NCI-H2227 treated with DMSO at 0.1 percent for 48 hours (cell line): ENCODE measurements at regions not wholly inside any gene's neighbourhood (a gene's known extent, or its start where the extent isn't known, plus 50 kb on each side); places are given as distances from the start of the nearest gene placed in this dataset.

Experiments
- DNase-seq: peaks from one replicate; lab custom pipeline; 2025; lab: John Stamatoyannopoulos, UW

DNA sequence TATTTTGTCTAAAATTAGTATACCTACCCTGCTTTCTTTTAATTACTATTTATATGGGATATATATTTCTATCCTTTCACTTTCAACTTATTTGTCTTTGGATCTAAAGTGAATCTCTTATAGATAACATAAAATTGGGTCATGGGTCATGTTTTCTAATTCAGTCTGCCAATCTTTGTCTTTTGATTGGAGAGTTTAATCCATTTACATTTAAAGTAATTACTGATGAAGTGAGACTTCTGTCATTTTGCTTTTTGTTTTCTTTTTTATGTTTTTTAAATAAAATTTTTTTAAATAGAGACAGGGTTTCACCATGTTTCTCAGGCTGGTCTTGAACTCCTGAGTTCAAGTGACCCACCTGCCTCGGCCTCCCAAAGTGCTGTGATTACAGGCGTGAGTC is 50.5 kb upstream of the PRDM1 start:
- DNase-seq: no peak

DNA sequence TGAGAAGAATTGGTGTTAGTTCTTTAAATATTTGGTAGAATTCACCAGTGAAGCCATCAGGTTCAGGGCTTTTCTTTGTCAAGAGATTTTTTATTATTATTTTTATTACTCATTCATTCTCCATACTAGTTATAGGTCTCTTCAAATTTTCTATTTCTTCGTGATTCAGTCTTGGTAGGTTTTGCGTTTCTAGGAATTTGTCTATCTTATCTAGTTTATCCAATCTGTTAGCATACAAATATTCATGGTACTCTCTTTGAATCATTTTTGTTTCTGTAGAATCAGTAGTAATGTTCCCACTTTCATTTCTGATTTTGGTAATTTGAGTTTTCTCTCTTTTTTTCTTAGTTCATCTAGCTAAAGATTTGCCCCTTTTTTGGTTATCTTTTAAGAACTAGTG is 52.3 kb upstream of the PRDM1 start:
- no peak for DNase-seq

DNA sequence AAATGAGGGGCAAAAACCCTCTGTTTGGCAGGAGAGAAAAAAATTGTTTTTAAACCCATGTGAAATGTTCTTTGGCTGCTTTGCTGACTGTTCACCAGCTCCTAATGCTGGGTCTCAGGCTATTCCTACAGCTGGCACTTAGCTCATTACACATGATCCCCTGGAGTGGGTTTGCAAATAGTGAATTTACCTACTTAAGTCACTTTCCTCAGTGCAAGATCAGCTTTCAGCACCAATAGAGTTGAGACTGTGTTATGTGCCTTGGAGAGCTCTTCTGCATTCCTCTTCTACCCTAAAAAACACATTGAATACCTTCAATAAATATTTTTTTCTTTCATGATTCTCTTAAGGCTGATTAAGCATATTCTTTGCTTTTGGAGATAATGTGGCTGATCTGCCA is 58.4 kb upstream of the PRDM1 start:
- DNase-seq: no peak

DNA sequence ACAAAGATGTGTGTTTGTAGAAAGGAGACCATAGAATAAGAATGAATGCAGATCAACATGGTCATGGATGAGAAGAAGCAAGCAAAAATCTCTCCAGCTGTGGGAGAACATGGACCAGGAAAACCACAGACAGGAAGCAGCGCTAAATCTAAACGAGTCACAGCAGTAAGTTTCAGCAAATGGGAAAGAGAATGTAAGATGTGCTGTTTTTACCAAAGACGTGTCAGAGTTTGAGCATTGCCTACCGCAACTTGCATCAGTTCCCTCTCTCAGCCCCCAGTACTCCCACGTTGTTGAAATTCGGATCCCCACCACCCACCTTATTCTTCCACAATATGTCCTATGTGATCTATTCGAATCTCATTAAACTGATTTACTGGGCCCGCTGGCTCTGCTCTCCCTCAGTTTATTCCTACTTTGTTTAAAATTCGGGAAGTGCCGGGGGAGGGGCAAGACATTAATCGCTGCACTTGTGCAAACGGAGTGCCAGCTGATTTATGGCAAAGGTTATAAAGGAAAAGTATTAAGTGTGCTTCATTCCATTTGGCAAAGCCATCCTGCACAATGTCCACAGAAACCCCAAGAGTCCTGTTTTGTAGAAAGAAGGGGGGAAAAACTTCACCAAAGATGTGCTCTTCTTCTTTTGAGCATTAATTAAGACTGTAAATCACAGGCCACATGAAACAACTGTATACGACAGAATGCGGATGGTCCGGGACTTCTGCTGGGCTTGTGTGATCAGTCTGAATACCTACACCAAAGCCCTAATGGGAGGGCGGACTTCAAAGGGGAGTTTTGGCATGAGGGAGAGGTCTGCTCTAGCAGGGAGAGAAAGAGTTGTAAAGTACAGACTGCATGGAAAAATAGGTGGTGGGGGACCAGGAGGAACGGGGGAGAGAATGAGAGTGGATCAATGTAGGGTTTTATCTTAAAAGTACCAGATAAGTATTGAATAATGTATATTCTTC is 59.1 kb upstream of the PRDM1 start:
- no peak for DNase-seq

DNA sequence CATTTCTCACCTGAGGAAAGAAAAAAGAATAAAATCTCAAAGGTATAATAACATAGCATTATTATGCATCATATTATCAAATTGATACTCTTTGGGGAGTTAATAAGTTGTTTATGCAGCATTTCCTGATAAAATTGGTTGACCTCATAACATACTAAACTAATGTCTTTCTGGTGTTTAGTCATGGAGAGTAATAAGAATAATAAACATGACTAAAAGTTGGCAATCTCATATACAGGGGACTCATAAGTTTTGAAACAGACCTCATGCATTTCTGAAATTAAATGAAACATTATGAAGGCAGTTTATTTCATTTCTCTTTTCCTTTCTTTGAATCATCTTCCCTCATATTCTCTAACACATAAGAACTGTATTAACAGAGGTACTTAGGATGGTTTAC is 60.5 kb upstream of the PRDM1 start:
- DNase-seq: no peak

DNA sequence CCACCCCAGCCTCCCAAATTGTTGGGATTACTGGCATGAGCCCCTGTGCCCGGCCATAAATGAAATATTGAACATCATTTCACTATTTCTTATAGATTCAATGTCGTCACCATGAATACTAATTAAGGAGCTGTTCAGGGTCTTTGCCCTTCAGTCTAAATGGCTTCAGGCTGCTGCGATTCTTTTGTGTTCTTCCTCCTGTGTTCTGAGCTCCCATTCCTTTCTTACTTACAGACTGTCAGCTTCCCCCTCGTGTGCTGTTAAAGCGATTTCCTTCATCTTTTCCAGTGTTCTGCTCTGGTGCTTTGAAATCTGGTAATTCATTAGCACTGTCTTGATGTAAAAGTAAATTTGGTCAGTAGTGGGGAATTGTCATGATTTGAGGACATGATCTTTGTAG is 63.3 kb upstream of the PRDM1 start:
- DNase-seq: no peak

DNA sequence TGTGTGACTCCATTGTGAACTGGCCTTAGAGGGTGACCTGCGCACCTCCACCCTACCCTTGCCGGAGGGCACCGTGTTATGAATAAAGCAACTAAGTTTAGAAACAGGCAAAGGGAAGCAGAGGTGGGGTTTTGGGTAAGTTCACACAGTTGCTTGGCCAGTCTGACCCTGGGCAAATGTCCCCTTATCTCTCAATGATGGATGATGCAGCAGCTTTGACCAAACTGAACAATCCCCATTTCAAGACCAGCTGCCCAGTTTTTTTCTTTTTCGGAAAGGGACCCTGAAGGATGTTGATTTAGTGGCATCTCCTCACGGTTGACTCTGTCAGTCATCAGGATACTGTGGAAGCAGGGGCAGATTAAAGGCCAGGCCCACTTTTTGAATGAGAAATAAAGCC is 68.7 kb upstream of the PRDM1 start:
- DNase-seq: no peak

DNA sequence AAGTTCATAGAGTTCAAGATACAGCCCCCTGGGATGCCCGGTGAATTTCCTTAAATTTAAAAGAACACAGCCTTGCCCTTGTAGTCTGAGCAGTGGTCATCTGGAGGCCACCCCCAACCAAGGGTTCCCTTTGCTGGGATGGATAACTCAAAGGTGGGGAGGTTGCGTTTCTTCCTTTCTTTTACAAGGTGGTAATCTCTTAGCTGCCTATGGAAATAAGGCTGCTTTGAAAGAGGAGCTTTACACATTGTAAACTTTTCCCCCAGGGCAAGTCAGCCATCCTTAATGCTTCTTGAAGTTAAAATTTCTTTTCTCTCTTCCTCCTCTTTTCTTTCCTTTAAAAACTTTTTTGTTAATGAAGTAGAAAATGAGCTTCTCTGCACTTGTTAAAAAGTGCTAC is 71.2 kb upstream of the PRDM1 start:
- no peak for DNase-seq

DNA sequence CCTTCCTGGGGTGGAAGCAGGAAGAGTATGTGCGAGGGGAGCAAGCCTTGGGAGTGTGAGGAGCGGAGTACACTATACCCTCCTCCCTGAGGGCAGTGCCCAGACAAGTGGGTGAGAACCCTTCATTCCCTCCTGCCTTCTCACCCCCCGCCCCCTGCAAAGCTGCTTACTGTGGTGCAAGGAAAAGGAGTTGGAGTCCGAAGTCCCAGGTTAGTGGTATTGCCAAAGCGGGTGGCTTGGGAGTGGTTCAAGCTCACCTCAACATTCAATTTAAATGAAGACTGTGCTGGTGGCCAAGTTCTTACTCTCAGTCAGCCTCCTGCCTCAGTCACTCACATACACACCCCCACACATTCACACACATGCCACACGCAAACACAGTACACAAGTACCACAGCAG is 74.7 kb upstream of the PRDM1 start:
- no peak for DNase-seq

DNA sequence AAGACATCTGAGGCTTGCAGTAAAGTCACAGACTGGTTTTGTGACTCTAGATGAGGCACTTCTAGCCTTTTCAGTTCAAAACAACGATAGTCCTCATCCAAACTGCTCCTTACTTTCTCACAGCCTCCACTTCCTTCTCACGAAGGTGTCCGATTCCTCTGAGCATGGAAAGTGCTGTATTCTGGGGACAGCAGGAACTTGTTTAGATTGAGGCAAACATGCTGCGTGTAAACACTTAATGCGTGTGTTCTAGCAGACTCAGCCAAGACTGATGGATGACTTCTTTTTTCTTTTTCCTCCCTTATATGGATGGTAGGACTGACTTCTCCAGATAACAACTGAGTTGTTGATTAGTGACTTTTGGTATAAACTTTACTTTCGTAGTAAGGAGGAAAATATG is 80.2 kb upstream of the PRDM1 start:
- no peak for DNase-seq

DNA sequence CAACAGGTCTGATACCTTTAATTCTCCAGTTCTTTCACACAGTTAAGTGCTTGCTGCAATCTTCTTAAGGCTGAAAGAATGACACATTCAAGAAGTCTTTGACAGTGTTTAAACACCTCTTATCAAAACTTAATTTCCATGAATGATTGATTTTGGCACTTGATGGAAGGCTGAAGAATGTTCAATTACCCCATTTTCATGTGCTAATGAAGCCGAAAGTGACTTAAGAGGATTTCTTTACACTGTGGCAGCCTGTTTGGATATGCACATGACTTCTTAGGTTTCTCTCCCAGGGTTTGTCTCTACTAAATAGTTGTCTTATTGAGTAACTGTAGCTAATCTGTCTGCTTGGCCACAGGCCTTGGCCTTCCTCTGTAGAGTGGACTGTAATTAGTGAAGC is 81.1 kb upstream of the PRDM1 start:
- DNase-seq: no peak

DNA sequence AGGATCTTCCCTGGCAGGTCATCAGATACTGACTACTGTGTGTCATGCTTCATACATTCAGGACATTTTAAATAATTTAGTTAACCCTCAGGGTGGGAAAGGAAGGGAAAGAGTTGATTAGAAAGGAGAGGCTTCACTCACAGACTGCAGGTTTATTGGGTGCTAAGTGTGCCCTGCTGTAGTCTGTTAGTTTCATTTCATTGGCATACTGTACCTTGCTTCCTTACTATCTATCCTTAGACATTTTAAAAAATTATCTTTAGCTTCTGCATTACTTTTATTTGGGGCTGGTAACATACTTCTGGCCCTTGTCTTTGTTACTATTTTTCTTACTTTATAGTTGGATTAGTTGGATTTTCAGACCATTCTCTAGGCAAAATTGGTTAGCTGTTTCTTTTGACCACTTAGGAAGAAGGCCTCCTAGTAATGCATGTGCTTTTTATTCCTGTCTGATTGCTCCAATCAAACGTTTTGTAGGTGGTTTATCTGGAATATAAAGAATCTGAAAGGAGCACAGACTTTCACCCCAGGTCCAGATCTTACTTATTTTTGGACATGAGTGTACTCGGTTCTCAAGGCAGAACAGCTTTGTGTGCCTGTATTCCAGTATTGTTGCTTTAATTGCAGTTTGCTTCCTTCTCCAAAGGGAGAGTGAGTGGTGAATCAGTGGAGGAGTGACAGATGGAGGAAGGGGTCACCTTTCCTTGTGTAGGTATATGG is 82.7 kb upstream of the PRDM1 start:
- DNase-seq: no peak

DNA sequence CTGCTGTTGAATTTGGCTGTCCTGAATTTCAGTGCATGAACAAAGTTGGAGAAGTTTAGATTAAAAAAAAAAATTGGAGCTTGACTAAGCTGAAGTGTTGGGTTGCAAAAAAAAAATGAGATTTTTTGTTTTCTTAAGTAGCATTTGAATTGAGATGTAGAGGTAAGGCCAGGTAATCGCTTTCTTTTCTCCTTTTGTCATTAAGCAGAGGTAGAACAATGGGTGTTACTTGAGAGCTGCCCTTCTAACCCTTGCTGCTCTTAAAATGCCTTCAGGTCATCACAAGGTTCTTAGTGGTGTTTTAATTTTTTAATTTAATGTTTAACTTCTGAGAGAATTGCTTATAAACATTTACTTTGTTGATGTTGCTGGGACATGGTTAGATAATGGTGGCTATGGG is 84.1 kb upstream of the PRDM1 start:
- no peak for DNase-seq

DNA sequence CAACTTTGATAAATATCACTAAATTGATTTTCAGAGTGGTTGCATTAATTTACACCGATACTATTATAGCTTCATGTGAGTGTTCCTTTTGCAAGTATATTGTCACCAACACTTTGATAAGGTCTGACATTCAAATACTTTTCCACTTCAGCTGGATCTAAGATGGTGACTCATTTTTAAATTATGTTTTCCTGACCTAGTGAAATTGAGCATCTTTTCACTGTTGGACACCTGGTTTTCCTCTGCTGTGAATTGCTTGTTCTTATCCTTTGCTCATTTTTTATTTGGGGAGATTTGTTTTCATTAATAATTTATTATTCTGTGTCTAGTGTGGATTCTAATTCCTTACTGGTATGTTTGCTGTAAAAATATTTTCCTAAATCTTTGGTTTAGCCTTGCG is 85.2 kb upstream of the PRDM1 start:
- DNase-seq: no peak

DNA sequence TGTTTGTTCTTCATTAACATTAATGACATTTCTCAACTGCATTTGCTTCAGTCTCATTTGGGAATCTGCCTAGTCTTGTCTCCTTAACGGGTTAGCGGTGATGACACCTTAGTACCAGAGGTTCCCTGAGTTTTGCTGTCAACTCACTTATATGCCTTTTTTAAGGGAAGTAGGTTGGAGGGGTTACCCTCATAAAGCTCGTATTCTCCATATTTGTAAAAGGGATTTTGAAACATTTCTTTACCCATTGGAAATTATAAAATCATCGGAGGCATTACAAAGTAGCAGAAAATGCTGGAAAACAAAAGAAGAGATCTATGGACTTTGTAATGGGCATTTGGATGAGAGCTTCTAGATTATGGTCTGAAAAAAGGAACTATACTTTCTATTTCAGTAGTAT is 88.7 kb upstream of the PRDM1 start:
- no peak for DNase-seq

DNA sequence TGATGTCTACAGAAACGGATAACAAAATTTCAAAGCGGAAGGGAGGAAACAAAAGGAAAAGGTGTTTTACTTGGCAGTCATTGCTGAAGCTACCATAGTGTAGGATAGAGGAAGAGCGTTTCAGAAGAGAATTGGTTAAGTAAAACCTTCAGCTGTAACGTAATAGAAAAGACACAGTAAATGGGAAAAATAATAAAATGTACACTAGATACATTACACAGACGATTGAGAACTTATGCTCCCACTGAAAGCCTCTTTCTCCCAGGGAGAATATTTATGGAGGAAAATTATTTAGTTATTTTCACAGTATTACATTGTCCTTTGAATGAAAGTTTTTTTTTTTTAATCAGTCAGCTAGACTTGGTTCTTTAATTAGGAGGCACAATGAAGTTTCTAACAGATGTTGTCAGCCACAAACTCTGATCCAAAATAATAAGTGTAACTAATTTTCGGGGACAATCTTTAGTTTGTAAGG is 90.7 kb upstream of the PRDM1 start:
- no peak for DNase-seq

DNA sequence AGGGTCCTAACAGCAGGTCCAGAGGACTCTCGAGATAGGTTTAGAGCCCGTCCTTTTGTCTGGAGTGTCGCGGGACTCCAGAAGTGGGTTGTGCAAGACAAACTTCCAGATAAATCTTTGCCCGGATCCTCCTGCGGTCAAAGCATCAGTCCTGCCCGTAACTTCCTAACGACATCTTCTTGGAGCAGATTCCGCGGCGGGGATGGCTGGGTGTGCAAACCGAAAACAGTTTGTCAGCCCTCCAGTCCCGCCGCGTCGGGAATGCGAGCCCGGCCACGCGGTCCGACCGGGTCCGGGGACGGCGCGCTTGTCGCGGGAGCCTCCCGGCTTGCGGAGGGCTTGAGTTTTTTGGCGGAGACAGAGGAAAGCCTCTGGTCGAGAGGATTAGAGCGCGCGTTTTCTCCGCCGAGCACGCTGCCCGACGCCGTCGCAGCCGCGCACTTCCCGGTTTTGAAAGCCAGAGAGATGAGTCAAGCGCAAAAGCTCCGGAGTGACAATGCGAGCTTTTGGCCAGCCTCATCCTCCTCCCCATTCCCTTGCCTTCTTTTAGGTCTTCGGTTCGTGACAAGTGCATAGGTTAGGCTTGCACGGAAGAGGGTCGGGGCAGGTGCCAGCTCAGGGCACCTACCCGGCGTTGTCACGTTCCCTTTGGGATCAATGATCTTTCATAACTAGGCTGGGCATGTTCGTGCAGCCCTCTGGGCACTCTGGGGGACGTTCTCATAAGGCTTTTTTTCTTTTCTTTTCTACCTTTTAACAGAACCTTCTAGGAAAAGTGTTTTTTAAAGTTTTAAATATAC is 91.3 kb upstream of the PRDM1 start:
- DNase-seq: peak; percentile 12

DNA sequence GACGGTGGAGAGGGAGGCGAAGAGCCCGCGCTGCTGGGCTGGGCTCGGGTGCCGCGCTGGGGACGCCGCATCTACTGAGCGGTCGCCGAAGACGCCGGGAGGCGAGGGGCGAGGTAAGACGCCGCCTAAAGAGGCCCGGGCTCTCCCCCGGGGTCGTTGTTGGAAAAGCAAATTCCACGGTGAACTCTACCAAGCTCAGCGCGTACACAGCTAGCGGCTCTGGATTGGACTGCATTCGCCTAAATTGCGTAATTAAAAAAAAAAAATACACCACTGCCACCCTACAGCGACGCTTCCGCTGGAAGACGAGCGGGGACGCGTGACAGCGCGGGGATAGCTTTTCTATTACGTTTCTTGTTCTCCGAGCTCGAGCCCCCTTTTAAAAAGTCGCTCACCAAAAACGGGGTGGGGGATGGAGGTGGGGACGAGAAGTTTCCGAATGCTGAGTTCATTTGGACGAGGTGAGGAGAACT is 92.0 kb upstream of the PRDM1 start:
- DNase-seq: no peak

DNA sequence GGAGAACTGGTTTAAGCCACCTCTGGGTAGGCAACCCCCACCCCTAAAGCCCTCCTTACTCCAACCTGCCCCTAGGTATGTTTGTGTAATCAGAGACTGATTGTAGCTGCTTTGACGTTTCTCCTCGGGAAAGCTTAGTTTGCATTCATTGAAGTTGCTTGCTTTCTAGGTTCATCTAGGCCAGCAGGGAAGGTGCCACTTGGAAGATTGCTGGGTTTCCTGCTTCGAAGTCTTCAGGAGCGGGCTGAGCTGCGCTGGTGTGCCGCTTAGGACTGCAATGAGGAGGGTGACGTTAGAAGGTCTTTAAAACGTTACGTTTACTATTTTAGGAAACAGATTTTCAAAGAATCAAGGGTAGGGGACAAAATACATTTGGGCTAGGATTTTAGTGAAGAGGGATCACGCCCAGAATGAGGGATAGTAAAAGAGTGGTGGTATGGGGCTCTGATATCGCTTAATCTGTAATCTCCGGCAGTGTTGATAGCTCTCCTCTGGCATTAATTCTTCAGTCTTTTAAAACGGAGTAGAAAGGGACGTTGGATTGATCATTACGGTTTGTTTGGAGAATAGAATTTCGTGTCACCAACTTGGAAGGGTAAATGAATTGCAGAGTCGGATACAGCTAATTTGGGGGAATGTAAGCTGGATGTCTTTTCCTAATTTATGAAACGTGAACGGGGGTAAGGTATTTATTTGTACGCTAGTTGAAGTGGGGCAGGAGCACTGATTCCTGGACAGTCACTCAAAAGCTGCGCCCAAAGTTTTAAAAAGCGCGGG is 92.6 kb upstream of the PRDM1 start:
- no peak for DNase-seq

DNA sequence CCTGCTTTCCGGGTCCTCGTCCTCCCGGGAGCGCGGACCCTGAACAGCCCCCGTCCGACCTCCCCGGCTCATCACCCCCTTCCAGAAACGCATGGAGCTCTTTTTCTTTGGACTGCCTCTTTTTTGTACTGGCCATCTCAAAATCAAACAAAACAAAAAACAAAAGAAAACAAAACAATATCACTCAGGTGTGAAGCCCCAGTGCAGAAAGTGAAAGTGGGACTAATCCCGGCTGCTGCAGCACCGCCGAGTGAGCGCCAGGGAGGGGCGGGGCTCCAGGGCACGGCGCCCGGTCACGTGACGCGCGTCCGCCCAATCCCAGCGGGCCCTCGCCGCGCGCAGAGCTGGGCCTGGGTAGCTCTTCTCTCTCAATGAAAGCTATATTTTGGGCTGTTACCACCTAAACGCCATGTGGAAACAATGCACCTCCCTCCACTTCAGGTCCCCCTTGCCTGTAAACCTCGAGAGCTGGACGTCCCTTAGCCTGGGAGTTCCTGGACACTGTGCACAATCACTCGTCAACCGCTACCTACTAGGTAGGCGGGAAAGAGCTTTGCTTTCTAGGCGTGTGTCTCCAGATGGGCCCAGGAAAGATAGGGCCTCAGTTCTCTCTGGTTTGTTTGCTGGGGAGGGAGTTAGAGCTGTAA is 93.7 kb upstream of the PRDM1 start:
- peak; percentile 68 for DNase-seq
